ENCODE measurements at regions not wholly inside any gene's neighbourhood (a gene's known extent, or its start where the extent isn't known, plus 50 kb on each side); places are given as distances from the start of the nearest gene placed in this dataset.

GRCh38 chr4:23134331-23134730 lies 441.6 kb downstream of the GBA3 start:
- no peak for TF ChIP-seq POLR2A (IDR thresholded peaks at IDR 0.05)
- TF ChIP-seq CTCF (IDR thresholded peaks at IDR 0.05), result no peak
- H3K27me3 ChIP-seq, result no peaks in the 10 kb centered on the region
- H3K4me3 ChIP-seq, result no peak overlapping the region
- H3K4me1 ChIP-seq (replicated peaks in 1 of 2), result no peaks in the 10 kb centered on the region
- no peak for DNase-seq
- WGBS, 4 donors, result 63 to 71% (median 67%) methylated on average over 2 of the region's 2 CpGs
- intact Hi-C loops (cut with DNase I), result no loop called here
- H3K9me3 ChIP-seq (replicated peaks in 1 of 3), result no peaks in the 10 kb centered on the region
- H3K36me3 ChIP-seq (replicated peaks in 1 of 2), result no peaks in the 10 kb centered on the region
- no peak overlapping the region for H3K27ac ChIP-seq

GRCh38 chr4:23130845-23131244 lies 438.1 kb downstream of the GBA3 start:
- no peaks in the 10 kb centered on the region for H3K4me1 ChIP-seq (replicated peaks in 1 of 2)
- no peaks in the 10 kb centered on the region for H3K27me3 ChIP-seq
- no peak for DNase-seq
- H3K27ac ChIP-seq, result no peak overlapping the region
- no peak for TF ChIP-seq POLR2A (IDR thresholded peaks at IDR 0.05)
- no peak for TF ChIP-seq CTCF (IDR thresholded peaks at IDR 0.05)
- 76 to 93% (median 87%) methylated on average over 2 of the region's 2 CpGs for WGBS, 4 donors
- no peaks in the 10 kb centered on the region for H3K36me3 ChIP-seq (replicated peaks in 1 of 2)
- intact Hi-C loops (cut with DNase I), result no loop called here
- H3K4me3 ChIP-seq, result no peak overlapping the region
- no peaks in the 10 kb centered on the region for H3K9me3 ChIP-seq (replicated peaks in 1 of 3)

GRCh38 chr4:23125118-23125517 lies 432.4 kb downstream of the GBA3 start:
- TF ChIP-seq POLR2A (IDR thresholded peaks at IDR 0.05), result no peak
- TF ChIP-seq CTCF (IDR thresholded peaks at IDR 0.05), result no peak
- intact Hi-C loops (cut with DNase I), result no loop called here
- Histone ChIP-seq H3K9me3 (replicated peaks in 1 of 3) (no peaks in the 10 kb centered on the region), H3K27me3 (no peaks in the 10 kb centered on the region), H3K27ac (no peak overlapping the region), H3K36me3 (replicated peaks in 1 of 2) (no peaks in the 10 kb centered on the region), H3K4me1 (replicated peaks in 1 of 2) (no peaks in the 10 kb centered on the region), H3K4me3 (no peak overlapping the region)
- WGBS, 4 donors, result 88 to 94% (median 93%) methylated on average over 6 of the region's 6 CpGs
- DNase-seq, result no peak

GRCh38 chr4:23122666-23123400 lies 430.1 kb downstream of the GBA3 start:
- 79 to 88% (median 87%) methylated on average over 2 of the region's 2 CpGs for WGBS, 4 donors
- intact Hi-C loops (cut with DNase I), result no loop called here
- H3K4me3 ChIP-seq, result no peak overlapping the region
- TF ChIP-seq POLR2A (IDR thresholded peaks at IDR 0.05) (no peak), CTCF (IDR thresholded peaks at IDR 0.05) (no peak)
- no peaks in the 10 kb centered on the region for H3K9me3 ChIP-seq (replicated peaks in 1 of 3)
- H3K4me1 ChIP-seq (replicated peaks in 1 of 2), result no peaks in the 10 kb centered on the region
- H3K36me3 ChIP-seq (replicated peaks in 1 of 2), result no peaks in the 10 kb centered on the region
- no peaks in the 10 kb centered on the region for H3K27me3 ChIP-seq
- H3K27ac ChIP-seq, result no peak overlapping the region
- DNase-seq, result no peak
